HEK293T (cell line): ENCODE measurements at regions not wholly inside any gene's neighbourhood (a gene's known extent, or its start where the extent isn't known, plus 50 kb on each side); places are given as distances from the start of the nearest gene placed in this dataset.

Experiments
- CTCF ChIA-PET: fragments of 350-600 bp; formaldehyde crosslinking; extraction: SDS; loops from one replicate; lab custom pipeline; 2021; ENCODE audit warnings: antibody characterized with exemption, inconsistent platforms; lab: Yijun Ruan, JAX
- POLR2A ChIA-PET: fragments of 350-600 bp; formaldehyde crosslinking; extraction: SDS; loops from one replicate; lab custom pipeline; 2020; ENCODE audit warnings: antibody characterized with exemption, inconsistent platforms; lab: Yijun Ruan, JAX
- DNase-seq: peaks from one replicate; pipeline ENCODE4 v3.0.0; 2012; ENCODE audit warnings: mixed read lengths; ENCODE audit errors: extremely low spot score
- ARNT ChIP-seq: fragments of 450-650 bp; IDR thresholded peaks from 2 replicates; pipeline ENCODE4 v1.6.1; 2017; ENCODE audit warnings: mild to moderate bottlenecking
- BHLHE40 ChIP-seq: fragments of 450-650 bp; IDR thresholded peaks from 2 replicates; pipeline ENCODE4 v1.6.1; 2016; ENCODE audit warnings: mild to moderate bottlenecking, moderate library complexity, borderline replicate concordance
- CTBP1 ChIP-seq: fragments of 450-650 bp; IDR thresholded peaks from 2 replicates; pipeline ENCODE4 v1.6.1; 2016; ENCODE audit warnings: borderline replicate concordance
- ELF4 ChIP-seq: fragments of 450-650 bp; IDR thresholded peaks from 2 replicates; pipeline ENCODE4 v1.6.1; 2017; ENCODE audit warnings: antibody characterized with exemption
- FOXA1 ChIP-seq: fragments of 450-650 bp; IDR thresholded peaks from 2 replicates; pipeline ENCODE4 v1.6.1; 2016; ENCODE audit warnings: mild to moderate bottlenecking
- FOXK2 ChIP-seq: fragments of 450-650 bp; IDR thresholded peaks from 2 replicates; pipeline ENCODE4 v1.6.1; 2016; ENCODE audit warnings: mild to moderate bottlenecking
- FOXM1 ChIP-seq: fragments of 450-650 bp; IDR thresholded peaks from 2 replicates; pipeline ENCODE4 v1.6.1; 2017; ENCODE audit warnings: mild to moderate bottlenecking, borderline replicate concordance
- HDGF ChIP-seq: fragments of 450-650 bp; IDR thresholded peaks from 2 replicates; pipeline ENCODE4 v1.6.1; 2017; ENCODE audit warnings: antibody characterized with exemption, borderline replicate concordance
- L3MBTL2 ChIP-seq: fragments of 450-650 bp; conservative IDR thresholded peaks from 2 replicates; pipeline ENCODE4 v1.6.1; 2016; ENCODE audit warnings: mild to moderate bottlenecking
- LEF1 ChIP-seq: fragments of 450-650 bp; IDR thresholded peaks from 2 replicates; pipeline ENCODE4 v1.6.1; 2017; ENCODE audit warnings: mild to moderate bottlenecking, borderline replicate concordance
- NFRKB ChIP-seq: fragments of 450-650 bp; IDR thresholded peaks from 2 replicates; pipeline ENCODE4 v1.6.1; 2016; ENCODE audit warnings: mild to moderate bottlenecking, moderate library complexity
- SP1 ChIP-seq: fragments of 450-650 bp; IDR thresholded peaks from 2 replicates; pipeline ENCODE4 v1.6.1; 2017
- SUZ12 ChIP-seq: fragments of 450-650 bp; IDR thresholded peaks from 2 replicates; pipeline ENCODE4 v1.6.1; 2016; ENCODE audit warnings: mild to moderate bottlenecking
- TARDBP ChIP-seq: fragments of 450-650 bp; IDR thresholded peaks from 2 replicates; pipeline ENCODE4 v1.6.1; 2016
- ZNF384 ChIP-seq: fragments of 450-650 bp; IDR thresholded peaks from 2 replicates; pipeline ENCODE4 v1.6.1; 2016
- TF ChIP-seq, protein P1 (sequence below): fragments of 450-650 bp; IDR thresholded peaks from 2 replicates; pipeline ENCODE4 v1.6.1; 2016

DNA sequence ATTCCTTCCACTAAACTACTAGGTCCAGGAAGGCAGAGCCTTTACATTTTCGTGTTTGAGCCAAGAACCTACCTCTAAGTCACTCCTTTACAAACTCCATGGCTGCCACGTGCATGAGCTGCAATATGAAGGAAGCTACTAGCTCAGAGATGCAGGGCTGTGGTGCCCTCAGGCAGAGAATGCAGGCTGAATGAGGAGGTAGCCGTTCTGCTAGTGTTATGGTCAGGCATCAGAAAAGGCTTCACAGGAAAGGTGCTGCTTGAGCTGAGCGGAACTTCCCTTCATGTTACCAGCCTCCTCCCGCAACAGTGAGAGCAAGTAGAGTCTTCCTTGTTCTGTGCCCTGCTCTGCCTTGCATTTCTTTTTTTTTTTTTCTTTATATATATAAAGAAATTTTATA, 148.3 kb upstream of the PACRGL start:
- TF ChIP-seq FOXK2, result no peak
- CTCF ChIA-PET, result no interaction called here
- no peak for DNase-seq
- POLR2A ChIA-PET, result no interaction called here

DNA sequence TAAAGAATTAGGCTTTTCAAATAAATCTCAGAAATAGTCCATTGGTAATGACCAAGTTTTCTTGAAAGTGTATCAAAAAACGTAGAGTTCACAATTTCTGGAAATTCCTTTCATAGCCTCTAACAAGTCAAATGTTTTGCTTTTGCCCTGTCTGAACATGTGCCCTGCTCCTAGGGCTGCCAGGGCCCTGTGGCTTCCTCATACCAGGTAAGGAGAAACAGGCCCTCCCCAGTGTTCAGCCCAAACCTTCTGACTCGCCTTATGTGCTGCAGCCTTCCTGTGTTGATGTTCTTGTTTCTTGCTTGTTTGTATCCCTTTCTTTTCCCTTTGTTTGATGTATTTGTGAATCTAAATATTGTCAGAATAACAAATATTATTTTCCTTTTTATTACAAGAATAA, 146.1 kb upstream of the PACRGL start:
- CTCF ChIA-PET, result no interaction called here

DNA sequence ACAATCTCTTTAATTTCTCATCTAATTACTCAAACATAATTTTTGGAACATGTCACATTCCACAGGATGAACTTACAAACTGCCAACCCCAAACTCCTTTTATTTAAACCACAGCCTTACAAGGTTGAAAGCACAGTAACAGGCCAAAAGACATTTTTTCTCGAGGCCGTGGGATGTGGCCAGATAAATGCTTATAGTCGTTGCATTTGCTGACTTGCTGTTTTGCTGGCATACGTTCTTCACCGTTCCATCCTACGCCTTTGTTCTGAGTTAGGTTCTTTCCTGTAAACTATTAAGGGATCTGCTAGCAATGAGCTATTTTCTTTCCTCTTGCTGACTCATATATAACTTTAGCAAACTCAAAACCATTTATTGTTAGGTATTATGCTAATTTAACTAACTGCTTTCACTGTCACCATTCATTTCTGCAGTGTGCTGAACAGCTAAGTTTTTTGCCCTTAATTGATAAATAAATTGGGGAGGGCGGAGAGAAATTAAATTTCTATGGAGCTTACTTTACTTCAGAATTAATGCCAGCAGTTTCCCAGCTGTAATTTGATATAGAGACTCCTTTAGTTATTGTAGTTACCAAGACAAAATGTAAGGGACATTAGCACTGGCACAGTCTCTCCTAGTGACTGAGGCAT, 135.1 kb upstream of the PACRGL start:
- DNase-seq, result no peak
- CTCF ChIA-PET, result no interaction called here
- POLR2A ChIA-PET, result no interaction called here
- no peak for TF ChIP-seq CTBP1

More for the DNA sequence above, 146.1 kb upstream of the PACRGL start:
- TF ChIP-seq FOXA1, result no peak
- TF ChIP-seq CTBP1, result no peak
- TF ChIP-seq ELF4, result no peak
- no peak for TF ChIP-seq TARDBP
- no peak for TF ChIP-seq FOXM1
- TF ChIP-seq HDGF, result no peak
- TF ChIP-seq SUZ12, result no peak
- TF ChIP-seq NFRKB, result no peak
- no peak for TF ChIP-seq ARNT
- TF ChIP-seq L3MBTL2, result no peak
- no peak for TF ChIP-seq LEF1
- POLR2A ChIA-PET, result no interaction called here
- no peak for DNase-seq

DNA sequence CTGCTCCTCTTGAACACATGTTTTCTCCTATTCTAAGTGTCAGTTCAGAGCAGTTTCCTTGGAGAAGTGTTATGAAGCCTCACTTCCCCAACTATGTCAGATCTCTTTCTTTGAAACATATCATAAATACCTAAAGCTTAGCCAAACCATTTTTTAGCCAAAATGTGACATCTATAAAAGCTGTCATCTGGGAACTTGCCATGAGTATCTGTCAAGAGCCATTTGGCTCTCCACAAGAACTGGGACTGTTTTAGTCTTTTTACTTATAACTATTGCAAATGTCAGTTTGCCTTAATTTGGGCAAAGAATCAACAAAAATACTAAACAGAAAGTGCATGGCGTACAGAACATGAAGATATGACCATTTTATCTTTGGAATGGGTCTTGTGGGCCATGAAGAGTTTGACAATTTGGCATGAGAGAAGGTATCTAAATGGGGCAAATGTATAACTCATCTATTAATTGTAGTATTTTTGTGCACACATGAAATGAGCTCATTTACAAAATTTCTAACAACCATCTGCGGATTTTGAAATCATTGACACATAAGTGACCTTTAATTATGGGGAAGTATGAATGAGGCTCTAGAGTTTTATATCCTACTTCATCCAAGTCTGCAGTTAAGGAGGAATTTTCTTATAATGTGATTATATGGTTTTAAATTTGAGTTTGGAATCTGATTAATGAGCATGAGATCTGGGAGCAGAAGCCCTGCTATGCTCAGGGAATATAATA, 129.1 kb upstream of the PACRGL start:
- CTCF ChIA-PET, result no interaction called here
- no peak for DNase-seq
- POLR2A ChIA-PET, result no interaction called here
- no peak for TF ChIP-seq BHLHE40
- TF ChIP-seq TARDBP, result no peak
- TF ChIP-seq SP1, result no peak
- TF ChIP-seq NFRKB, result no peak
- no peak for TF ChIP-seq ARNT

DNA sequence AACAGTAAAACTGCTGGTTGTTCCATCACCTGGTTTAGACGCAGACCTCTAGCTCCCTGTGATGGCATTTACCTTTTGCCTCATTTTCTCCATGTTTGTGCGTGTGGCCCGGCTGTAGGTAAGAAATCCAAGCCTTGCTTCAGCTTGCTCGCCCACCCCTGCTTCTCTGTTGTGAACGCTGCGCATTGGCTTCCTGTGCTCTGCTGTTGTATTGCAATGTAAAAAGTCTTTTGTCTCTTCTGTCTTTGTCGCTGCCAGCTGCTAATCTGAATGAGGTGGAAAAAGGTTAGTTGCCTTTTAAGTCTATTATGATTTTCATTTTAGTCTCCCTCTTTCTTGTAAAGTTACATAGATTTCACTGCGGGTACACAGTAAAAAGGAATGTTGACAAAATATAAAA, 127.3 kb upstream of the PACRGL start:
- ChIA-PET POLR2A (no interaction called here), CTCF (no interaction called here)
- DNase-seq, result no peak
- TF ChIP-seq FOXK2 (no peak), FOXM1 (no peak), ZNF384 (no peak), FOXA1 (no peak), SUZ12 (no peak), SP1 (no peak), LEF1 (no peak), HDGF (no peak), TARDBP (no peak), L3MBTL2 (no peak), CTBP1 (no peak), ELF4 (no peak), BHLHE40 (no peak), ARNT (no peak), NFRKB (no peak)
- TF ChIP-seq, protein P1, sequence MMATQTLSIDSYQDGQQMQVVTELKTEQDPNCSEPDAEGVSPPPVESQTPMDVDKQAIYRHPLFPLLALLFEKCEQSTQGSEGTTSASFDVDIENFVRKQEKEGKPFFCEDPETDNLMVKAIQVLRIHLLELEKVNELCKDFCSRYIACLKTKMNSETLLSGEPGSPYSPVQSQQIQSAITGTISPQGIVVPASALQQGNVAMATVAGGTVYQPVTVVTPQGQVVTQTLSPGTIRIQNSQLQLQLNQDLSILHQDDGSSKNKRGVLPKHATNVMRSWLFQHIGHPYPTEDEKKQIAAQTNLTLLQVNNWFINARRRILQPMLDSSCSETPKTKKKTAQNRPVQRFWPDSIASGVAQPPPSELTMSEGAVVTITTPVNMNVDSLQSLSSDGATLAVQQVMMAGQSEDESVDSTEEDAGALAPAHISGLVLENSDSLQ, result no peak

DNA sequence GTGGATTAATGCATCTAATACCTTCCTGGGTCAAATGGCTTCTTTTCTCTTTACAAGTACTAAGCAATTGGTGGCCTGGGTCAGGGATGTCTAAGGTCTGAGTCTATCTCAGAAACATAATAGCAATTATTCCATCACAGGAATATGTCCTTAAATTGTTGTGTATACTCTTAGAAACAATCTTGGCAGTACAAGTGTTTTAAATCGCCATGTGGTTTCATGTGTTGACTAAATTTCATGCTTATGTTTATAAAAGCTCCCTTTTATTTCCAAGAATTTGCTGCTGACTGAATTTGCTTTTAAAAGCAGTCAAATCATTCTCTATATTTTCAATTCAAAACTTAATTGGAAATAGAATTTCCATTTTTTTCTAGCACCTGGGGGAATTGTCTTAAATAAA, 125.3 kb upstream of the PACRGL start:
- DNase-seq, result no peak
- CTCF ChIA-PET, result no interaction called here
- POLR2A ChIA-PET, result no interaction called here
- TF ChIP-seq, protein P1, result no peak
- no peak for TF ChIP-seq ZNF384

DNA sequence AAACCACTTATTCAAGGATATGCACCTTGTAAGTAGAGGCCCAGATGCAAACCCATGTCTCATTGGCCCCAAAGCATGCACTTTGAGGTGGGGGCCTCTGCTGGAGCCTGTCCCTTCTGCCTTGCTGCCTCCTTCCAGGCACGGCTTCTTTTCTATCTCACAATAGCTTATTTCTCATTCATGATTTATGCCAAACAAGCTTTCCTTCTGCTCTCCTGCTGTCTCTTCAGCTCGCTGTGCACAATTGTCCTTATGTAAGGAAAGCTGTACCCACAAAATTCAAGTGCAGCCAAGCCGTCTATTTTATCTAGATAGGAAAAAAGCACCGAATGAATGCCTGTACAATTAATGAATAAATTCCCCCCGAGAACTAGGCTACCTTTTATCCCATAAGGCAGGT, 124.8 kb upstream of the PACRGL start:
- TF ChIP-seq SP1, result no peak
- POLR2A ChIA-PET, result no interaction called here
- no peak for DNase-seq
- CTCF ChIA-PET, result no interaction called here

DNA sequence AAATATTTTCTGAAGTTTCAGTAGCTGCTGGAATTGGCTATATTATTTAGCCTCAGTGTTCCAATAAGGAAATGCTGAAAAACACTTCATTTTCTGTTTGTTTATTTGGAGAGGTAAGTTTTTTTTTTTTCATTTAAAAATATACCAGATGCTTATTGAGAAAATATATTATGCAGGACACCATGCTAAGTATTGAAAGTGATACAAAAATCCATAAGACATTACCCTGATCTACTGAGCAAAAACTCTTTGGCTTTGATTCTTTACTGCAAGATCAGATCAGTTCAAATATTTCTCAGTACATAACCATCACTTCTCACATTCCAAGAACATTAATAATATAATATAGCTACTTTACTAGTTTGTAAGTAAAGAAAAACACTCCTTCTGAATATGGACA, 123.4 kb upstream of the PACRGL start:
- DNase-seq, result no peak
- ChIA-PET CTCF (no interaction called here), POLR2A (no interaction called here)
- no peak for TF ChIP-seq BHLHE40
- no peak for TF ChIP-seq FOXM1
- no peak for TF ChIP-seq TARDBP
- no peak for TF ChIP-seq CTBP1
